ENCODE measurements at regions not wholly inside any gene's neighbourhood (a gene's known extent, or its start where the extent isn't known, plus 50 kb on each side); places are given as distances from the start of the nearest gene placed in this dataset.

- in situ Hi-C loops (cut with MboI; ENCODE audit: low sequenced_read_pairs, unreplicated experiment): no loop called here
- TF ChIP-seq CTCF (IDR thresholded peaks at IDR 0.05; ENCODE audit: borderline replicate concordance, control extremely low read depth, extremely low read depth, insufficient read depth, missing control alignments): no peak
- no peak for DNase-seq (ENCODE audit: low spot score)
Observed at GRCh38 chr18:43705850-43706249, 428.6 kb upstream of the SYT4 start.

GRCh38 chr18:43710135-43710534 lies 432.8 kb upstream of the SYT4 start:
- DNase-seq (ENCODE audit: low spot score): no peak
- no peak for TF ChIP-seq CTCF (IDR thresholded peaks at IDR 0.05; ENCODE audit: borderline replicate concordance, control extremely low read depth, extremely low read depth, insufficient read depth, missing control alignments)
- in situ Hi-C loops (cut with MboI; ENCODE audit: low sequenced_read_pairs, unreplicated experiment): no loop called here

GRCh38 chr18:43714343-43715010 lies 437.2 kb upstream of the SYT4 start:
- no peak for DNase-seq (ENCODE audit: low spot score)
- TF ChIP-seq CTCF (IDR thresholded peaks at IDR 0.05; ENCODE audit: borderline replicate concordance, control extremely low read depth, extremely low read depth, insufficient read depth, missing control alignments): no peak
- in situ Hi-C loops (cut with MboI; ENCODE audit: low sequenced_read_pairs, unreplicated experiment): no loop called here

- in situ Hi-C loops (cut with MboI; ENCODE audit: low sequenced_read_pairs, unreplicated experiment): no loop called here
- no peak for TF ChIP-seq CTCF (IDR thresholded peaks at IDR 0.05; ENCODE audit: borderline replicate concordance, control extremely low read depth, extremely low read depth, insufficient read depth, missing control alignments)
- no peak for DNase-seq (ENCODE audit: low spot score)
Observed at GRCh38 chr18:43719267-43719795, 442.0 kb upstream of the SYT4 start.

- in situ Hi-C loops (cut with MboI; ENCODE audit: low sequenced_read_pairs, unreplicated experiment): no loop called here
- TF ChIP-seq CTCF (IDR thresholded peaks at IDR 0.05; ENCODE audit: borderline replicate concordance, control extremely low read depth, extremely low read depth, insufficient read depth, missing control alignments): no peak
- DNase-seq (ENCODE audit: low spot score): no peak
Observed at GRCh38 chr18:43720041-43720440, 442.8 kb upstream of the SYT4 start.

- in situ Hi-C loops (cut with MboI; ENCODE audit: low sequenced_read_pairs, unreplicated experiment): no loop called here
- no peak for DNase-seq (ENCODE audit: low spot score)
- TF ChIP-seq CTCF (IDR thresholded peaks at IDR 0.05; ENCODE audit: borderline replicate concordance, control extremely low read depth, extremely low read depth, insufficient read depth, missing control alignments): no peak
Observed at GRCh38 chr18:43735570-43735969, 458.3 kb upstream of the SYT4 start.
